MV-4-11 (cell line): ENCODE measurements at regions not wholly inside any gene's neighbourhood (a gene's known extent, or its start where the extent isn't known, plus 50 kb on each side); places are given as distances from the start of the nearest gene placed in this dataset.

Experiments used
- DNase-seq: peaks from one replicate; lab custom pipeline; 2025; lab: John Stamatoyannopoulos, UW

DNA sequence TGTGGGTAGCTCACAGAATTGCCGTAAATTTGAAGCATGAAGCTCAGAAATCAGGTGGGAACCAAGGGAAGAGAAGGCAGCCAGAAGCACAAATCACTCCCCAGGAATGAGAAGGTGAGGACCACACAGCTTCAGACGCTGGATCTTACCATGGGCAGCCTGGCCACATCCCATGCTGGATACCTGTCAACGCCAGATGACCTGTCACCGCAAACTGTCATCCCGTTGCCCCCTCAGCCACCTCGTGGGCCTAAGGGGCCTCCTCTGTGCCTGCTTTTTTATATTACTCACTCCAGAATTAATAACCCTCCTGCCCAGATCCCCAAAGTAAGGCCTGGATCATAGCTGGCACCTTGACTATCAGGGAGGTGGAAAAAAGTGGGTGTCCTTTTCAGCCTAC lies 82.3 kb upstream of the KCNK12 start:
- DNase-seq = no peak

DNA sequence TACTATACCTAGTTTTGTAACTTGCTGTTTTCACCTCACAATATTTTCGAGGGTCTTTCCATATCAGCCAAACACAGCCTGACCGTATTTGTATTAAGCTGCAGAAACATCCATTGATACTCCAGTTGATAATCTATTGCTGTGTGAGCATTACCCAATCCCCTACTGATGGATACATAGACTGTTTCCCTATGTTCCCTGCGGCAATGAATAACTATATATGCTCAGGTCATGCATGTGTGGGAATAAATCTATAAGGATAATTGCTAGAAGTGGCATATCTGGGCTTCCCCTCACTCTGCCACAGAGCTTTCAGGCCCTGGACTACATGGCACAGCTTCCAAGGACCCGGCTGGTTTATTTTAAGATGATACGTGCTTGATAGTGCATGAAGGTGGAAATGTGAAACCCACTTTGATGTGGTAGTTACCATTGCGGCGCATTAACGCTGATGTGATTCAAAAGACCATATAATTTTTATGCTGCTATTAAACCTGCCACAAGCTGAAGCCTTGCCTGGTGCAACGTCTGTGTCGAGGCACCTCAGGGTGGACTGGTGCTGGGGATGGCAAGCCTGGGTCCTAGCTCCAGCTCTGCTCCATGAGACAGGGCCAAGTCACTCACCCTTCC lies 81.4 kb upstream of the KCNK12 start:
- DNase-seq = no peak

DNA sequence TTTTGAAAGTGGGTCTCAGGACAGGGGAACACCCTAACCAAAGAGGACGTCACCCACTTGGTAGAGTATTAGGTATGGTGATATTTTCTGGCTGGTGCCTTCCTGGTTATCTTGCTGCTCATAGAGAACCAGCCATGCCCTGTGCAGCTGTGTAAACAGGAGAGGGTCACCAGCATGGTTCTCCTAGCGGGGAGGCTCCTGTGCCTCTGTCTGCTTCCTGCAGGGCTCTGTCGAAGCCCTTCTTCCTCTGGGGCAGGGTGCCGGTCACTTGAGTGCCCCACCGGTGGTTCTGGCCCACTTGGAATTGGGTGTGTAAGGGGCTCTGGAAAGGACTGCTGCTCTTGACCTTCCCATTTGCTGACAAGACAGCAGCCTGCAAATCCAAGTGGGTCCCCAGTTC lies 80.5 kb upstream of the KCNK12 start:
- no peak for DNase-seq

DNA sequence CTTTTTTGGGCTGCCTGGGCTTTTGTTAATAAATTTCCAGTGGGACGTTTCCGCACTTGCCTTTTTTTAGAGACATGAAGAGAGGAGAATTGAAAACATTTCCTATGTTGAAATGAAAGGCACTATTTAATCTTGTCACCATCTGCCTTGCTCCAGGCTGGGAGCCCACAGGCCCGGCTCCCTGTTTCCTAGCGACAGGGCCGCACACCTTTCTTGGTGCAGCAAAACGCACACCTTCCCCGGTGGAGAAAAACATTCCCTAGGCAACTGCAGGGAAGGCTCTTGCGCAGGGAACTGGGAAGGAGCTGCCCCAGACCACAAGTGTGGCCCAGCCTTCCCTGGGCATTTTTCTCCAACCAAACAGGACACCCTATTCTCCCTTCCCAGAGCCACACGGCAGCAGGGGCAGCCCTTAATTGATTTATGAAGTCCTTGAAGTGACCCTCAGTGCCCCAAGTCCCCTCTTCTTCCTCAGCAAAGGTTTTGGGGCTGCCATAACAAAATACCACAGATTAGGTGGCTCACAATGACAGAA lies 79.3 kb upstream of the KCNK12 start:
- DNase-seq = no peak

DNA sequence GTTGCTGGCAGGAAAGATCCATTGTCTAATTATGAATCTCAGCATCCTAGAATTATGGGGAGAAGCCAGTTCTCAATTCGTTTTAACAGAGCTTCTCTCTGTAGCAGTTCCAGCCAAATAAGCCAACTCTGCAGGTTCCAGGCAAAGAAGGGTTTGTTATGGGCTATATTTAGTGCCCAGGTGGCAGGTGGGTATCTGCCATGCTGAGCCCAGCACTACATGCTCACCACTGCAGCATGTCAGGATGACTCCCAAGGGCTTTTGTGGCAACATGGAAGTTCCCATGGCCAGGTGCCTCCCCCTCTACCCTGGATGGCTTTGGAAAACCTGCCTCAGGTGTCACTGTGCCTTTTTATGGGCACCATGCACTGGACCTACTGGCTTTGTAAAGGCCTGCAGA lies 74.5 kb upstream of the KCNK12 start:
- DNase-seq = no peak

DNA sequence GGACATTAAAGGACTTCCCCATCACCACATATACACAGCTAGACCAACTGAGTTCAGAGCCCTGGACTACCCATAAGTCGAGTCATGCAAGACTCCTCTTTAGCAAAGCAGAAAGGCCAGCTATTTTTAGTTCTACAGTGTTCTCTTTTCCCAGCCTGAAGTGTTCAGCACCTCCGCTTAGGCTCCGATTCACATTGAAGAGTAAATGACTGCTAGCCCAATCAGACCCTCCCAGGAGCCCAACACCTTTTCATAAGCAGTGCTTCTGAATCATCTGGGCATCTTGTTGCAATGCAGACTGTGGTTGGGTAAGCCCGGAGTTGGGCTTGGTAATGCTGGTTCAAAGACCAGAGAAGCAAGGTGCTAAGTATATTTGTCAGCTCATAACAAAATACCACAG lies 73.6 kb upstream of the KCNK12 start:
- no peak for DNase-seq

DNA sequence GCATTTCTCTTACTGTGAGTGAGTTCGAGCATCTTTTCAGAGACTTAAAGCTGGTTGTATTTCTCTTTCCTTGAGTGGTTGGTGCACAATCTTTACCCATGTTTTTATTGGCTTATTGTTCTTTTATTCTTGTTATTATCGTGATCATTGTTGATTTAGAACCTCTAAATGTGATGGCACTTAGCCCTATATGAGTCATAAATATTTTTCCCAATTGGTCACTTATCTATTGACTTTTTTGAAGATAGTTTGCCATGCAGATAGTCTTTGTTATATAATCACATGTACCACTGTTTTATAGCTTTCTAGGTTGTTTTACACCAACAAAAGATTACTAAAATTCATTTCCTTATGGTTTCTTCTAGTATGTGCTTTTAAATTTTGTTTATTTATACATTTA lies 70.6 kb upstream of the KCNK12 start:
- no peak for DNase-seq

DNA sequence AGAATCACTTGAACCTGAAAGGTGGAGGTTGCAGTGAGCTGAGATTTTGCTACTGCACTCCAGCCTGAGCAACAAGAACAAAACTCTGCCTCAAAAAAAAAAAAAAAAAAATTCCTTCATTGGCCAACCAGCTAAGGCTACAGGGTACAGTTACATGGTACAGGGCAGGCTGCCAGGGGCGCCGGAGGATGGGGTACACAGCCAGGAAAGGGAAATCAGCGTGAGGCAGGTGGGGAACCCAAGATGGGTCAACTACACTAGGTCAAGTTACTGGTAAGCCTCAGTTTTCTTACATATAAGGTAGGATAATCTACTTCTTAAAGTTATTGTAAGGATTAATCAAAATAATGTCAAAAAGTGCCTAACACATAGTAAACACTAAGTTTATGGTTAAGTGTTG lies 69.6 kb upstream of the KCNK12 start:
- DNase-seq = no peak

DNA sequence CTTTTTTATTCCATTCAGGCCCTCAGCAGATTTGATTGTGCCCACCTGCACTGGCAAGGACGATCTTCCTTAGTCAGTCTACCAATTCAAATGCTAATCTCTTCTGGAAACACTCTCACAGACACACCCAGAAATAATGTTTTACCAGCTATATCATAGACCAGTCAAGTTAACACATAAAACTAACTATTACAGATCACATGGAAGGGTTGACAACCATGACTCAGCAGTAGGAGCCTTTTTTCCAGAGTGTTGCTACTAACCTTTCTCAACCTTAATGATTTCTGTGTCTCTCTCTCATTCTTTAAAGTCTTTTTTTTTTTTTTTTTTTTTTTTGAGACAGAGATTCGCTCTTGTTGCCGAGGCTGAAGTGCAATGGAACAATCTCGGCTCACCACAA lies 68.7 kb upstream of the KCNK12 start:
- DNase-seq = no peak

DNA sequence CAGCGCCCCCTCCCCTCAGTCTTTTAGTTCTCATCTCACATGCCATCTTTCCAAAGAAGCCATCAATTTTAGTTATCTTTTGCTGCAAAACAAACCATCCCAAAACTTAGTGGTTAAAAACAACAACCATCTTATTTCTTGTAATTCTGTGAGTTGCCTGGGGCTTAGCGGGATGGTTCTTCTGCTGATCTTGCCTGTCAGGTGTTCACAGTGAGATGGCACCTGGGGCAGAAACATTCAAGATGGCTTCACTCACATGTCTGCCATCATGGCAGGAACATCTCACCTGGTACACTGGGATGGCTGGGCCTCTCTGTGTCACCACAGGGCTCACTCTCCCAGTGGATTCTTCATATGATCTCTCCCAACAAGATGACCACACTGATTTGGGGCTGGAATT lies 67.6 kb upstream of the KCNK12 start:
- no peak for DNase-seq

DNA sequence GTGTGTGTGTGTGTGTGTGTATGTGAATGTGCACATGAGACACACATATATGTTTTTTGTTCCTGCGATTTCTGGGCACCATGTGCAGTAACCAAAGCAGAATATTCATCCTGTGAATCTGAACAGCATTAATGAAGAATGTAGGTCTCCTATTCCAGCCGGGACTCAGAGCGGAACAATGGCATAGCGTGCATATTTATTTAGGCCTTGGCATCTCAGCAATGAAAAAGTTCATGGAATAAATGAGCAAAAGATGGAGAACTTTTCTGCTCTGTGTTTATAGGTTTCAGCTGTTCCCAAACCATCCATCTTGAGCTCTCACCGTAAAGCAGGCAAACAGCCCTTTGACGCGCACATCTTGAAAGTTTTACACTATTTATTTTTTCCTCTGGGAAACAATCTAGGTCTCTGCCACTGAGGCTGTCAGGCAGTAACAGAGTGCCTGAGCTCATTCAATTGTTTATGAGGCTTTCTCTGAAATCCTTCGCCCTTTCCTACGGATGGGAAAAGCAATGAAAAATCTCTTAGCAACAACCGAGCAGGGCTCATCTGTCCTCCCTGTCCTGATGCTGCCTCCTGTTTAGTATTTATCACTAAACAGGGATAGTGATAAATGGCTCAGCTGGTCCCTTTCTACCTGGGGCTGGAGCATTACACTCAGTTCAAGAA lies 65.9 kb upstream of the KCNK12 start:
- no peak for DNase-seq

DNA sequence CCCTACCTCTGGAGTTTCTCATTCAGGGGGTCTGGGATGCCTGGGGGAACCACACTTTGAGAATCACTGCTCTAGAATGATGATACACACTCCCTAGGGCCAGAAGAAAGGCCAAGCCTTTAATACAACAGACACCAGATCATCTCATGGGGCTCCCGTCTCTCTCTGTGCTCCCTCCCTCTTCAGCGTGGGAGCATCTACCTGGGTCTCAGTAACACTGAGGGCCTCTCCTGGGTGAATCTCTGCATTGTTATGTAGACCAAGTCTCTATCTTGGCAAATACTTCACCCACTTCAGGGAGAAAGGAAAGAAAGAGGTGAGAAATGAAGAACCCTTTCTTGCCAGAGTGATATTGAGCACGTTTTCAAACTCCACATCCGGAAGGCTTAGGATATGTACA lies 65.4 kb upstream of the KCNK12 start:
- no peak for DNase-seq

DNA sequence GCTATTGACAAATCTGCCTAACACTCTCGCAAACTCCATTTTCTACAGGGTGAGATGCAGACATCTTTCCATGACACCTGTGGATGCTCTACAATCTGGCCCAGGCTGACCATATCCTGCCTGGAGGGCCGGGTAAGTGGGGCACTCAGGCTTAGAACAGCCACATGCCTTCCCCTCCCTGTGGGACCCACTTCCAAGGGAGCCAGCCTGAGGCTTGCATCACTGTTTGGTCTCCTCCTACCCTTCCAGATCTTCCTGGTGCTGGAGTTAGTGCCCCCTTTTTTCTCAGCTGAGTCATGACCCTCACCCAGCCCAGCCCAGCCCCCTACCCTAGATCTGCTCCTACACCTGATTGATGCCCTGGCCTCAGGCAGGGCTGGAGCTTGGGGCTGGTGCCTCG lies 62.0 kb upstream of the KCNK12 start:
- DNase-seq = no peak

DNA sequence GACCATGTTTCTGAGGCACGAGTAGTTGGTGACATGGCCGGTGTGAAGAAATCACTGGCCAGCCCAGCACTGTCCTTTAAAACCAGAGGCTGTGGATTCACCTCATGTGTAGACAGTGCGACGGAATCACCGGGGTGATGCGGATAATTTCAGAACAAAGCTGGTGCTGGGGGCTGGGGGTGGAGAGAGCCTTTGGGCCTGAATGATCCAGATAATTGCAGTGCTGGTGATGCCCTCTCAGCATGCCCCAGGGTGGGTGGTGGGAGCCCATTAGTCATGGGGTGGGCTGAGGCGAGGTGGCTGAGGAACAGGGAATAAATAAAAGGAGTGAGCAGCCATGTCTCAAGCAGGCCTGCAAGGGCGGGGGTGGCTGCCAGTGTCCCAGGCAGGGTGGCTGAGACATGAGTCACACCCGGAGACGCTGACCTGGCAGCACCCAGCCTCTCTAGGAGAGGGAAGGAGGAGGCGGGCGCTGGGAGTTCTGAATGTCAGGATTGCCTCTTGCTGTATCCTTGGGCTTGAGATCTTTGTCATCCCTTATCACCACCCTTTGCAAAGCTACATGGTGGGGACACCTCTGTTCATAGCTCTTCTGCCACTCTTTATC lies 61.1 kb upstream of the KCNK12 start:
- DNase-seq = no peak

DNA sequence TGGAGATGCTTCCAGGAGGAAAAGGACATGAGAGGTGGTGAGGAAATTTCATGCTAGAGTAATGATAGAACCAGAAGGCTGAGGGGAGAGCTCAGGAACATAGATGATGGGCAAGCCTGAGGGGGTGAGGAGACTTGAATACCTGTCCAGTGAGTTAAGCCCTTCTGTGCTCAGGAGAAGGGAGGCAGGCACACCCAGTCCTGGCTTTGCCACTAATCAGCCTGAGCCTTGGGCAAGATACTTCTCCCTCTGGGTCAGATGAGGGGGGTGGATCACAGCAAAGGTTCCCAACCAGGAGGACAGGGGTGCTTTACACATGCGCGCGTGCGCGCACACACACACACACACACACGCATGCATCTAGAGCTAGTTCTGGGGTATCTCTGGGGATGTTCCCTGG lies 60.5 kb upstream of the KCNK12 start:
- DNase-seq = no peak

DNA sequence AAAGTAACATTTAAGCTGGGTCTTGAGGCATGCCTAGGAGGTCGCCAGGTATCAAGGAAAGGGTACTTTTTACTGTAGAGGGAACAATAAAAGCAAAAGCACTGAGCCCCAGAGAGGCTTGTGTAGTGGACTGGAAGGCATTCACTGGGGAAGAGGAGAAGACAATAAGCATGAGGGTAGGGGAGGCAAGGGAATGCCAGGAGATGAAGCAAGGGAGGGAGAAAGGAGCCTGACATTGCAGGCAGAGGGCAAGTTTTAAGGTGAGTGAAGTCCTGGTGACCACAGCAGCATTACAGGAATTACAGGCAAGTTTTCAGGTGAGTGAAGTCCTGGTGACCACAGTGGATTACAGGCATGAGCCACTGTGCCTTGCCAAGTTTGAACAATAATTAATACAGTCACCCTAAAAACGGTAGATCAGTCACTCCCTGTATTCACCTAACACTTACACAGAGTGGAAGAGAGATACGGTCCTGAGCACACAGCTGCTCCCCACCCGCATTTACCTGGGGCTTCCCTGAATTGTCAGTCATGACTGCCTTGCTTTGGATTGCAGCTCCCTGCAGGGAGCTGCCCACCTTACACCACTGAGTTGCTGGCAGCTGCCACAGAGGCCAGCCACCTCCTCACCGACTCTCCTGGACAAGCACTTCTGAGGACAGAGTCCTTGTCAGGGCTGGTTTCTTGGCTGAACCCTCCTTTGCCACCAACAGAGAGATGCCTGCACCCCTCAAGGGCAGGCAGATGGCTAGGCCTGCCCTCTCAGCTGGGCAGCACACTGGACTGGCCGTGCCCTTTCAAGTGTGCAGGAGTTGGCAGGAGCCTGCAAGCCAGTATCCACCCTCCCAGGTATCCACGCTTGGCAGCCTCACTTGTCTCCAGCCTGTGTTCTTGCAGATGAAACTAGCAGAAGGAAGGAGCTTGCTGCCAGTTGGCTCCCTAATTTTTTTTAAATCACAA lies 59.0 kb upstream of the KCNK12 start:
- DNase-seq = no peak

DNA sequence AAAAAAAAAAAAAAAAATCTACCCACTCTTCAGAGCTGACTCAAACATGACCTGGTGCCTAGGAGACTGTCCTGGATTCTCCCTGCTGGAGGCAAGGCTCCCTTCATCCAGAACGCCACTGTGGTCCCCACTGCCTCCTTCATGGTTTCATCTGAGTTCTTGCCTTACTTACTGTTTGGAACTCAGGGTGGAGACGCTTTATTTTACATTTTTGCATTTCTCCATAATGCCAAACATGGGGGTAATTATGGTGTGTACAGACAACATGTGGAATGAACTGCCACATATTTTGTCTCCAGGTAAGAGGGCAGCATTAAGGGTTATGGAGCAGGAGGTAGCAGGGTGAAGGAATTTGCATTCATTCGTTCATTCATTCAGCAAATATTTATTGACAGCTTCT lies 58.1 kb upstream of the KCNK12 start:
- DNase-seq = no peak

DNA sequence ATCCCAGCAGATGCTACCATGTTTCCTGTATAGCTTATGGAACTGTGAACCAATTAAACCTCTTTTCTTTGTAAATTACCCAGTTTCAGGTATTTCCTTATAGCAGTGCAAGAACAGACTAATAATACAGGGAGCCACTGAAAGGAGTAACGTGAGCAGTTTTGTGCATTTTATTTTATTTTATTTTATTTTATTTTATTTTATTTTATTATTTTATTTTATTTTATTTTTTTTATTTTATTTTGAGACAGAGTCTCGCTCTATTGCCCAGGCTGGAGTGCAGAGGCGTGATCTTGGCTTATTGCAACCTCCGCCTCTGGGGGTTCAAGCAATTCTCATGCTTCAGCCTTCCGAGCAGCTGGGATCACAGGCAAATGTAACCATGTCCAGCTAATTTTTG lies 55.9 kb upstream of the KCNK12 start:
- DNase-seq = no peak

DNA sequence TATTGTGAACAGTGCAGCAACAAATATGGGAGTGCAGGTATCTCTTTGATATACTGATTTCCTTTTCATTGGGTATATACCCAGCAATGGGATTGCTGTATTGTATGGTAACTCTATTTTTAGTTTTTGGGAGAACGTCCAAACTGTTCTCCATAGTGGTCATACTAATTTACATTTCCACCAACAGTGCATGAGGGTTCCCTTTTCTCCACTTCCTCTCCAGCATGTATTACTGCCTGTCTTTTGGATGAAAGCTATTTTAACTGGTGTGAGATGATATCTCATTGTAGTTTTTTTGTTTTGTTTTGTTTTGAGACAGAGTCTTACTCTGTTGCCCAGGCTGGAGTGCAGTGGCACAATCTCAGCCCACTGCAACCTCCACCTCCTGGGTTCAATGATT lies 52.4 kb upstream of the KCNK12 start:
- DNase-seq = peak; percentile 50

DNA sequence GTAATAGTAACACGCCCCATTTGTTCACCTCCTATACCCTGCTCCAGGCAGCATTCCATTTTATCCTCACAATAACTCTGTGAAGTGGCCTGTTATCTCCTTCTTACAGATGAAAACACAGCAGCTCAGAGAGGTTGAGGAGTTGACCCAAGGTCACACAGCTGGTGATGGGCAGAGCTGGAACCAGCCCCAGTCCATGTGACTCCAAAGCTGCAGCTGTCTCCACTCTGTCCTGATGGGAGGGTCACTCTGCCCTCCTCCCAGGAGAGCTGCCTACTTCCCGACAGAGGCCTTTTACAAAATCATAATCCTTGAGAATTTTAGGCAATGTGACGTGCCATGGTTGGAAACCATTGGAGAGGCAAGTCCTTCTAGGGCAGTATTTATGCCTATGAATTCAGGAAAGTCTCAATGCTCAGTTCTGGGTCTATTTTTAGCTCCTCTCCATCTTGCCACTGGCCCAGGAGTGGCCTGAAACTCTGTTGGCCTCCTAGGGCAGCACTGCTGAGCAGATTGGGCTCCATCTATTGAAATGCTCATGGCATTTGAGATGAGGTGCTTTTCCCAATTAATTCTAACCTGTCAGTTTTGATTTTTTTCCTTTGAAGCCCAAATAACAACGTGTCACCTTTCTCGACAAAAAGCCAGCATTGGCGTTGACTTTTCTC lies 50.1 kb upstream of the KCNK12 start:
- DNase-seq = no peak
